HepG2 (cell line): ENCODE measurements at regions not wholly inside any gene's neighbourhood (a gene's known extent, or its start where the extent isn't known, plus 50 kb on each side); places are given as distances from the start of the nearest gene placed in this dataset.

ENCODE experiments used
- ATAC-seq: fragments of 200-7000 bp; cut with Tn5 transposase; 3 replicates; pipeline ENCODE4 v1.9.1; 2020; ENCODE audit warnings: mild to moderate bottlenecking, moderate library complexity
- BruUV-seq: library from RNA; stranded (reverse); fragments of 400-500 nt; replicated peaks from 2 replicates; lab custom pipeline; 2021; lab: Mats Ljungman, UMichigan
- CTCF ChIA-PET: fragments of 300-600 bp; formaldehyde crosslinking; extraction: SDS; loops from one replicate; lab custom pipeline; 2021; ENCODE audit warnings: low total read pairs, inconsistent platforms, low intra/inter-chr PET ratio; lab: Yijun Ruan, JAX
- POLR2A ChIA-PET: fragments of 350-600 bp; sonication (Branson Sonifier 250); formaldehyde crosslinking; loops from one replicate; lab custom pipeline; 2020; ENCODE audit warnings: antibody characterized with exemption, inconsistent platforms; lab: Yijun Ruan, JAX
- DNase-seq: peaks from one replicate; pipeline ENCODE4 v3.0.0-alpha.2; 2015; ENCODE audit warnings: low spot score
- FAIRE-seq: peaks from 3 replicates; lab custom pipeline; 2011; peaks lifted over from hg19 to GRCh38; lab: Jason Lieb, UNC
- H2AFZ ChIP-seq: one replicate; pipeline ENCODE4 v1.6.1; 2011; ENCODE audit warnings: low read length, inconsistent platforms
- H3K27ac ChIP-seq: fragments of 300-600 bp; 3 replicates; pipeline ENCODE4 v1.8.0; 2011; ENCODE audit warnings: mixed run types, mild to moderate bottlenecking, mixed read lengths, low read length, inconsistent platforms; ENCODE audit not compliant: insufficient read depth; ENCODE audit errors: extremely low read length
- H3K27me3 ChIP-seq, 2 experiments: fragments of 200-600 bp in 1 of 2; 2 replicates in 1 of 2; 3 replicates in 1 of 2; pipeline versions ENCODE4 v1.6.0 to v1.8.0; 2011; ENCODE audit warnings: low read length in 2 of 2, mild to moderate bottlenecking in 2 of 2, moderate library complexity in 2 of 2, inconsistent platforms in 1 of 2; ENCODE audit not compliant: insufficient read depth in 2 of 2, control insufficient read depth in 1 of 2
- H3K36me3 ChIP-seq, 2 experiments: fragments of 200-600 bp in 1 of 2; replicated peaks in 1 of 2; 2 replicates in 1 of 2; 3 replicates in 1 of 2; pipeline versions ENCODE4 v1.5.1 to v1.8.0; 2011; ENCODE audit warnings: low read length in 2 of 2, inconsistent platforms in 1 of 2; ENCODE audit not compliant: insufficient read depth in 2 of 2, control insufficient read depth in 1 of 2
- H3K4me1 ChIP-seq: 2 replicates; pipeline ENCODE4 v1.5.1; 2012; ENCODE audit warnings: low read length, inconsistent platforms; ENCODE audit not compliant: insufficient read depth
- H3K4me2 ChIP-seq: 2 replicates; pipeline ENCODE4 v1.6.0; 2011; ENCODE audit warnings: low read depth, low read length, inconsistent platforms
- H3K4me3 ChIP-seq, 3 experiments: fragments of 200-600 bp in 1 of 3; sonication (generic), shearing (Covaris generic) in 1 of 3; replicated peaks in 1 of 3; 2 replicates each; pipeline ENCODE4 v1.5.1; 2011 to 2016; ENCODE audit warnings: low read length in 3 of 3, inconsistent platforms in 2 of 3, low read depth in 2 of 3, mild to moderate bottlenecking in 2 of 3, control low read depth in 1 of 3, mixed read lengths in 1 of 3; ENCODE audit not compliant: insufficient read depth in 1 of 3
- H3K79me2 ChIP-seq: one replicate; pipeline ENCODE4 v1.6.1; 2011; ENCODE audit warnings: low read length, inconsistent platforms; ENCODE audit not compliant: insufficient read depth
- H3K9ac ChIP-seq: 2 replicates; pipeline ENCODE4 v1.6.0; 2011; ENCODE audit warnings: mild to moderate bottlenecking, low read depth, low read length, inconsistent platforms; ENCODE audit not compliant: insufficient read depth
- H3K9me3 ChIP-seq: 2 replicates; pipeline ENCODE4 v1.5.1; 2012; ENCODE audit warnings: mild to moderate bottlenecking, low read length
- H4K20me1 ChIP-seq: 2 replicates; pipeline ENCODE4 v1.6.0; 2011; ENCODE audit warnings: inconsistent platforms, mild to moderate bottlenecking, low read length, moderate library complexity; ENCODE audit not compliant: insufficient read depth
- FOXJ3 ChIP-seq: sonication (generic); formaldehyde crosslinking; IDR thresholded peaks from 2 replicates; pipeline ENCODE4 v1.4.0; 2020; ENCODE audit warnings: missing genetic modification reagents, mild to moderate bottlenecking, borderline replicate concordance
- FOXO1 ChIP-seq: sonication (generic); formaldehyde crosslinking; IDR thresholded peaks from 2 replicates; pipeline ENCODE4 v1.4.0; 2020; ENCODE audit warnings: missing genetic modification reagents
- HOXA5 ChIP-seq: sonication (generic); formaldehyde crosslinking; IDR thresholded peaks from 2 replicates; pipeline ENCODE4 v1.4.0; 2020; ENCODE audit warnings: missing genetic modification reagents
- IKZF4 ChIP-seq: sonication (generic); formaldehyde crosslinking; IDR thresholded peaks from 2 replicates; pipeline ENCODE4 v1.5.1; 2020; ENCODE audit warnings: borderline replicate concordance, mild to moderate bottlenecking, low read depth, missing genetic modification reagents; ENCODE audit errors: not compliant biosample characterization
- MLXIP ChIP-seq: sonication (generic); formaldehyde crosslinking; IDR thresholded peaks from 2 replicates; pipeline ENCODE4 v1.9.0; 2021; ENCODE audit warnings: missing genetic modification reagents, borderline replicate concordance
- MZF1 ChIP-seq: sonication (generic); formaldehyde crosslinking; IDR thresholded peaks from 2 replicates; pipeline ENCODE4 v1.8.1; 2023; ENCODE audit warnings: mild to moderate bottlenecking, missing genetic modification reagents, borderline replicate concordance
- PLSCR1 ChIP-seq: sonication (generic); formaldehyde crosslinking; IDR thresholded peaks from 2 replicates; pipeline ENCODE4 v1.5.0; 2020; ENCODE audit warnings: missing genetic modification reagents, mild to moderate bottlenecking, borderline replicate concordance
- RNF219 ChIP-seq: sonication (generic); formaldehyde crosslinking; IDR thresholded peaks from 2 replicates; pipeline ENCODE4 v1.5.0; 2020; ENCODE audit warnings: mild to moderate bottlenecking, missing genetic modification reagents
- TIGD3 ChIP-seq: sonication (generic); formaldehyde crosslinking; IDR thresholded peaks from 2 replicates; pipeline ENCODE4 v1.5.1; 2020; ENCODE audit warnings: mild to moderate bottlenecking, missing genetic modification reagents, borderline replicate concordance
- TRIM22 ChIP-seq: fragments of 450-650 bp; IDR thresholded peaks from 2 replicates; pipeline ENCODE4 v1.6.1; 2017
- ZNF432 ChIP-seq: sonication (generic); formaldehyde crosslinking; IDR thresholded peaks from 2 replicates; pipeline ENCODE4 v1.5.0; 2020; ENCODE audit warnings: missing genetic modification reagents, mild to moderate bottlenecking, borderline replicate concordance
- WGBS: methylation state at CpG from one replicate; pipeline ENCODE4 v1.1.6; 2017; ENCODE audit warnings: low lambda C conversion rate; 5-methylcytosine and 5-hydroxymethylcytosine counted together
- in situ Hi-C: cut with HindIII; loops from 2 replicates; pipeline ENCODE4 v1.10.0; 2017; ENCODE audit warnings: low pct_unique_long_range_greater_than_20kb; ENCODE audit not compliant: extremely low pct_ligation_motif_present
- intact Hi-C: fragments of 100-400 bp; cut with micrococcal nuclease; formaldehyde crosslinking; loops from one replicate; pipeline ENCODE4 v1.10.0; 2022; ENCODE audit not compliant: unreplicated experiment

GRCh38 chr14:66414511-66414910 lies 71.7 kb upstream of the CCDC196 start (continued):
- TF ChIP-seq RNF219 (CRISPR knock-in tag): no peak
- TF ChIP-seq TIGD3 (CRISPR knock-in tag): no peak
- no peak for TF ChIP-seq MLXIP (CRISPR knock-in tag)

- TF ChIP-seq FOXO1 (CRISPR knock-in tag) (no peak), HOXA5 (CRISPR knock-in tag) (no peak), TRIM22 (no peak), IKZF4 (no peak), PLSCR1 (no peak), MZF1 (CRISPR knock-in tag) (no peak), ZNF432 (CRISPR knock-in tag) (no peak), FOXJ3 (CRISPR knock-in tag) (no peak)
- Histone ChIP-seq H3K36me3 (no peaks in the 10 kb centered on the region), H3K79me2 (no peaks in the 10 kb centered on the region), H3K4me3 (no peak overlapping the region), H3K4me1 (no peaks in the 10 kb centered on the region), H3K27ac (no peak overlapping the region), H3K9ac (no peak overlapping the region), H2AFZ (no peak overlapping the region), H3K27me3 (no peaks in the 10 kb centered on the region), H3K4me2 (no peak overlapping the region), H4K20me1 (no peaks in the 10 kb centered on the region), H3K9me3 (no peaks in the 10 kb centered on the region)
- ChIA-PET CTCF (no interaction called here), POLR2A (no interaction called here)
- no TSS peak for BruUV-seq
- FAIRE-seq (no peak), DNase-seq (no peak), ATAC-seq (no peak)
- WGBS: 0% methylated on average over 2 of the region's 2 CpGs
- in situ Hi-C loops (no loop called here), intact Hi-C loops (no loop called here)
Observed at GRCh38 chr14:66420251-66421006, 65.7 kb upstream of the CCDC196 start.
